Fibroblast of upper back skin (primary cell): ENCODE measurements at regions not wholly inside any gene's neighbourhood (a gene's known extent, or its start where the extent isn't known, plus 50 kb on each side); places are given as distances from the start of the nearest gene placed in this dataset.

Experiments used
- DNase-seq: peaks from one replicate; pipeline ENCODE4 v3.0.0-alpha.2; 2013

DNA sequence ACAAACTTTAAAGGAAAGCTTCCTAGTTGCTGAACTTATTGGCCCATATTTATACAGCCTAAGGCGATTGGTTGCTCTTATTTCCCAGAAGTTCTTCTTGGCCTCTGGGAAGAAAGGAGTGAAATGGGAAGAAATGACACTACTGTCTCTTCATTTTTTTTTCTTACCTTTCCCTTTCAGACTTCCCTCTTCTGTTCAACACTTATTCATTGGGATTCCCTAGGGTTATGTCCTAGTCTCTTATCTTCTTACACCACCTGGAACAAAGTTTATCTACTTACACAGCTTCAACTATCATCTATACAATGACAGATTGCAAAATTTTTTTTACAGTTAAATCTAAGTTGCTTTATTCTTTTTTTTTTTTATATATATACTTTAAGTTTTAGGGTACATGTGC is 68.0 kb downstream of the SNX12 start:
- no peak for DNase-seq

DNA sequence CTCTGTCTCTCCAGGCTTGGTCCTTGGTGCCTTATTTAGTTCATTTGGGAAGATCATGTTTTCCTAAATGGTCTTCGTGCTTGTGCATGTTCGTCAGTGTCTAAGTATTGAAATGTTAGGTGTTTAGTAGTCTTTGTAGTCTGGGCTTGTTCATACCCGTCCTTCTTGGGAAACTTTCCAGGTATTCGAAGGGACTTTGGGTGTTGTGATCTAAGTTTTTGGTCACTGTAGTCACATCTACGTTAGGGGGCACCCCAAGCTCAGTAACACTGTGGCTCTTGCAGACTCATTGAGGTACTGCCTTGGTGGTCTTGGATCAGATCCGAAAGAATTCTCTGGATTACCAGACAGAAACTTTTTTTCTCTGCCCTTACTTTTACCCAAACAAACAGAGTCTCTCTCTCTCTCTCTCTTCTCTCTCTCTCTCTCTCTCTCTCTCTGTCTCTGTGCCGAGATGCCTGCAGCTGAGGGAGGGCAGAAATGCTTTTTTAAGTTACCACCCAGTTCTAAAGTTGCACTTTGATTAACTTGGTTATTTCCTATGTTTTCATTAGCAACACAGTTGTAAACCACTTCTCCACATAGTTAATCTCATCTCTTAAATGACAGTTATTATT is 67.6 kb upstream of the SLC7A3 start:
- peak; percentile 64 for DNase-seq

DNA sequence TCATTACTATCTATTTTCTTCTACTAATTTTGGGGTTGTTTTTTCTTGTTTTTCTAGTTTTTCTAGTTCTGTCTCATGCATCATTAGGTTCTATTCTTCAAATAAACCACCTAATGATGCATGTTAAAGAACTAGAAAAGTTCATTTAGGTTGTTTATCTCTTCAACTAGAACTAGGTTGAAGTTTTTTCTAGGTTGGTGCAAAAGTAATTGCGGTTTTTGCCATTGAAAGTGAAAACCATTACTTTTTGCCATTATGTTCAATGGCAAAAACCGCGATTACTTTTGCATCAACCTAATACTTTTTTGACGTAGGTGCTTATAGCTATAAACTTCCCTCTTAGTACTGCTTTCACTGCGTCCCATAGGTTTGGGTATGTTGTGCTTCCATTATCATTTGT is 64.4 kb upstream of the SLC7A3 start:
- no peak for DNase-seq

DNA sequence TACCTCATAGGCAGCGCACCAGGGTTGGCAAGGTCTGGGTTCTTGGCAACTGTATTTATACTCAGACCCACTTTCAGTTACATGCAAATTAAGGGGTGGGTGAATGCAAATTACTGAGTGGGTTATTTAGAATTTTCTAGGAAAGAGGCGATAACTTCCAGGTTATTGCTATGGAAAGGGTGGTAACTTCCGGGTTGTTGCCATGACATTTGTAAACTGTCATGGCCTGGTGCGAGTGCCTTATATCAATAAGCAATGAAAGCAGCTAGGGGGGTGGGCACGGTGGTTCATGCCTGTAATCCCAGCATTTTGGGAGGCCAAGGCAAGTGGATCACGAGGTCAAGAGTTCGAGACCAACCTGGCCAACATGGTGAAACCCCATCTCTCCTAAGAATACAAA is 57.5 kb upstream of the SLC7A3 start:
- DNase-seq = no peak
